Neural cell (in vitro differentiated cells): ENCODE measurements at regions not wholly inside any gene's neighbourhood (a gene's known extent, or its start where the extent isn't known, plus 50 kb on each side); places are given as distances from the start of the nearest gene placed in this dataset.

ENCODE experiments used
- CTCF ChIP-seq: fragments of 450-650 bp; IDR thresholded peaks from 2 replicates; pipeline ENCODE4 v1.5.1; 2014; ENCODE audit warnings: antibody characterized with exemption, mild to moderate bottlenecking, moderate library complexity; ENCODE audit not compliant: poor library complexity, severe bottlenecking
- POLR2AphosphoS5 ChIP-seq: IDR thresholded peaks from 2 replicates; pipeline ENCODE4 v1.6.1; 2012

GRCh38 chr5:24804221-24804681 is 159.5 kb upstream of the CDH10 start:
- TF ChIP-seq CTCF: no peak
- TF ChIP-seq POLR2AphosphoS5: no peak
